ENCODE measurements at regions not wholly inside any gene's neighbourhood (a gene's known extent, or its start where the extent isn't known, plus 50 kb on each side); places are given as distances from the start of the nearest gene placed in this dataset.
"Not testable (repeated sequence)": the region's sequence is repeated elsewhere in the genome, so short reads cannot be mapped to it uniquely, and the experiment has no call there.

DNA sequence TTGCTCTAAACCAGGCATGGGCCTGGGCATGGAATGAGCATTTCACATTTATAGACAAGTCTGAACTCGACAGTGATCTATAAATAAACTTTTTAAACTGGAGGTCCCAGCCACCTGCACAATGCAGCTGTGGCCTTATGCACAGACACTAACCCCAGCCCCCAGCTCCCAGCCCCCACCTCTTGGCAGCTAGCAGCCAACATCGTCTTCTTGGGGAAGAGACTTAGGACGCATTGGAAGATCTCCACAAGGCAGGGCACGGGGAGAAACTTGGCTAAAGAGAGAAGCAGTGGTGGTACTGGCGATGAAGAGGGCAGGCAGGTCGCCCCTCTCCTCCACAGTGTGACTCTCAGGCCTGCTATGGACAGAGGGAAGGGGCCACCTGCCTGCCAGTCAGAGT lies 213.2 kb downstream of the ANAPC1 start:
- peak overlapping the region; percentile 93 for H3K27ac ChIP-seq (ENCODE audit: low read depth, low read length)
- H3K9me3 ChIP-seq (ENCODE audit: control insufficient read depth, insufficient read depth, low read length): peaks cover 22% of the 10 kb centered on the region; the same call in 1 of the 2 replicates
- H3F3A ChIP-seq (ENCODE audit: control insufficient read depth, insufficient read depth): peaks cover 20% of the 10 kb centered on the region
- no peaks in the 10 kb centered on the region for H3K79me2 ChIP-seq (ENCODE audit: control insufficient read depth, low read length)
- H4K20me1 ChIP-seq (ENCODE audit: control insufficient read depth, insufficient read depth, low read depth, low read length): no peaks in the 10 kb centered on the region
- peak overlapping the region; percentile 51 for H3K4me3 ChIP-seq (ENCODE audit: low read length)
- TF ChIP-seq EZH2phosphoT487 (IDR thresholded peaks at IDR 0.05; ENCODE audit: borderline replicate concordance, low read length): no peak
- TF ChIP-seq, protein P1, sequence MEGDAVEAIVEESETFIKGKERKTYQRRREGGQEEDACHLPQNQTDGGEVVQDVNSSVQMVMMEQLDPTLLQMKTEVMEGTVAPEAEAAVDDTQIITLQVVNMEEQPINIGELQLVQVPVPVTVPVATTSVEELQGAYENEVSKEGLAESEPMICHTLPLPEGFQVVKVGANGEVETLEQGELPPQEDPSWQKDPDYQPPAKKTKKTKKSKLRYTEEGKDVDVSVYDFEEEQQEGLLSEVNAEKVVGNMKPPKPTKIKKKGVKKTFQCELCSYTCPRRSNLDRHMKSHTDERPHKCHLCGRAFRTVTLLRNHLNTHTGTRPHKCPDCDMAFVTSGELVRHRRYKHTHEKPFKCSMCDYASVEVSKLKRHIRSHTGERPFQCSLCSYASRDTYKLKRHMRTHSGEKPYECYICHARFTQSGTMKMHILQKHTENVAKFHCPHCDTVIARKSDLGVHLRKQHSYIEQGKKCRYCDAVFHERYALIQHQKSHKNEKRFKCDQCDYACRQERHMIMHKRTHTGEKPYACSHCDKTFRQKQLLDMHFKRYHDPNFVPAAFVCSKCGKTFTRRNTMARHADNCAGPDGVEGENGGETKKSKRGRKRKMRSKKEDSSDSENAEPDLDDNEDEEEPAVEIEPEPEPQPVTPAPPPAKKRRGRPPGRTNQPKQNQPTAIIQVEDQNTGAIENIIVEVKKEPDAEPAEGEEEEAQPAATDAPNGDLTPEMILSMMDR (IDR thresholded peaks at IDR 0.05; ENCODE audit: low read depth, low read length, poor library complexity, severe bottlenecking): no peak
- H3K9me2 ChIP-seq (replicated peaks; ENCODE audit: control insufficient read depth, low read length): no peaks in the 10 kb centered on the region
- H3K27me3 ChIP-seq (ENCODE audit: control insufficient read depth, low read length): no peaks in the 10 kb centered on the region
- no peaks in the 10 kb centered on the region for H3K36me3 ChIP-seq (ENCODE audit: control insufficient read depth, low read length)
- H3K4me1 ChIP-seq (ENCODE audit: control insufficient read depth, low read length): peaks cover 76% of the 10 kb centered on the region
- H3K4me2 ChIP-seq (ENCODE audit: low read length): peak overlapping the region; percentile 72

DNA sequence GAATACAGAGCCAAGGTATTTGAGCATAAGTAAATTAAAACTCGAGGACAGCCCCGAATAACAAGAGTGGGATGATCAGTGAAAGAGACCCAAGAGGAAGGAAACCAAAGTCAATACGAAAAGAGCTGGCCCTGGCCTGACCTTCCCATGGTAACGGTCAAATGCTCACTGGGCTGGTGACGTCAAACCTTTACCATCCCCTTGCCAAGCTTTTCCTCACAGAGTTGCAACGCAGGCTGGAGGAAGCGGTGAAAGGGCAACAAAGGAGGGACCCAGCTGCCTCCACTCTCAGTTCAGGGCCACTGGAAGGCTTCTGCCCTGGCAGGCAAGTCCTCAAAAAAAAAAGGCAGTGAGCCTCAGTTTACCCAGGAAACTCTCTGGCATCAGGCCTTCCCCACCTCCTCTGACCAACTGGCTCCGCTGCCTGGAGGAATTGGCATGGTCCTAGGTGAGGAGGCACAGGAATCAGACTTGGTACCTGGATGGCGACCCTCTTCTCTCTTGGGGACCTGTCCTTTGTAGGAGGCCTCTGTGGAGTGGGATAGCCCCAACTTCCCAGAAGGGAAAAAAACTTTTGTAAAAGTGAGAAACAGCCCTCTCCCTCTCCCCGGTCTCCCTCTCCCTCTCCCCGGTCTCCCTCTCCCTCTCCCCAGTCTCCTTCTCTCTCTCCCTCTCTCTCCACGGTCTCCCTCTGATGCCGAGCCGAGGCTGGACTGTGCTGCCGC lies 212.4 kb downstream of the ANAPC1 start:
- H3K4me3 ChIP-seq (ENCODE audit: low read length): peak overlapping the region; percentile 51
- H4K20me1 ChIP-seq (ENCODE audit: control insufficient read depth, insufficient read depth, low read depth, low read length): no peaks in the 10 kb centered on the region
- no peaks in the 10 kb centered on the region for H3K79me2 ChIP-seq (ENCODE audit: control insufficient read depth, low read length)
- H3K27me3 ChIP-seq (ENCODE audit: control insufficient read depth, low read length): no peaks in the 10 kb centered on the region
- peaks cover 79% of the 10 kb centered on the region for H3K4me1 ChIP-seq (ENCODE audit: control insufficient read depth, low read length)
- peak overlapping the region; percentile 93 for H3K27ac ChIP-seq (ENCODE audit: low read depth, low read length)
- H3K9me2 ChIP-seq (replicated peaks; ENCODE audit: control insufficient read depth, low read length): no peaks in the 10 kb centered on the region
- peak overlapping the region; percentile 72 for H3K4me2 ChIP-seq (ENCODE audit: low read length)
- H3K36me3 ChIP-seq (ENCODE audit: control insufficient read depth, low read length): no peaks in the 10 kb centered on the region
- TF ChIP-seq, protein P1 (IDR thresholded peaks at IDR 0.05; ENCODE audit: low read depth, low read length, poor library complexity, severe bottlenecking): no peak
- TF ChIP-seq EZH2phosphoT487 (IDR thresholded peaks at IDR 0.05; ENCODE audit: borderline replicate concordance, low read length): no peak
- H3K9me3 ChIP-seq (ENCODE audit: control insufficient read depth, insufficient read depth, low read length): peaks cover 19% of the 10 kb centered on the region; the same call in 1 of the 2 replicates
- H3F3A ChIP-seq (ENCODE audit: control insufficient read depth, insufficient read depth): peaks cover 27% of the 10 kb centered on the region

DNA sequence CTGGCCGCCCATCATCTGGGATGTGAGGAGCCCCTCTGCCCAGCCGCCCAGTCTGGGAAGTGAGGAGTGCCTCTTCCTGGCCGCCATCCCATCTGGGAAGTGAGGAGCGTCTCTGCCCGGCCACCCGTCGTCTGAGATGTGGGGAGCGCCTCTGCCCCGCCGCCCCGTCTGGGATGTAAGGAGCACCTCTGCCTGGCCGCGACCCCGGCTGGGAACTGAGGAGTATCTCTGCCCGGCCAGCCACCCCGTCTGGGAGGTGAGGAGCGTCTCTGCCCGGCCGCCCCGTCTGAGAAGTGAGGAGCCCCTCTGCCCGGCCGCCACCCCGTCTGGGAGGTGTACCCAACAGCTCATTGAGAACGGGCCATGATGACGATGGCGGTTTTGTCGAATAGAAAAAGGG lies 211.4 kb downstream of the ANAPC1 start:
- not testable (repeated sequence) for H3K27ac ChIP-seq (ENCODE audit: low read depth, low read length); H3K36me3 ChIP-seq (ENCODE audit: control insufficient read depth, low read length); H4K20me1 ChIP-seq (ENCODE audit: control insufficient read depth, insufficient read depth, low read depth, low read length); H3K79me2 ChIP-seq (ENCODE audit: control insufficient read depth, low read length); H3K4me3 ChIP-seq (ENCODE audit: low read length); H3K27me3 ChIP-seq (ENCODE audit: control insufficient read depth, low read length); H3K9me2 ChIP-seq (replicated peaks; ENCODE audit: control insufficient read depth, low read length); H3K4me2 ChIP-seq (ENCODE audit: low read length)
- Histone ChIP-seq H3K4me1 (ENCODE audit: control insufficient read depth, low read length) (peaks cover 87% of the 10 kb centered on the region), H3K9me3 (ENCODE audit: control insufficient read depth, insufficient read depth, low read length) (peaks cover 10% of the 10 kb centered on the region; the same call in 1 of the 2 replicates), H3F3A (ENCODE audit: control insufficient read depth, insufficient read depth) (peaks cover 27% of the 10 kb centered on the region)

DNA sequence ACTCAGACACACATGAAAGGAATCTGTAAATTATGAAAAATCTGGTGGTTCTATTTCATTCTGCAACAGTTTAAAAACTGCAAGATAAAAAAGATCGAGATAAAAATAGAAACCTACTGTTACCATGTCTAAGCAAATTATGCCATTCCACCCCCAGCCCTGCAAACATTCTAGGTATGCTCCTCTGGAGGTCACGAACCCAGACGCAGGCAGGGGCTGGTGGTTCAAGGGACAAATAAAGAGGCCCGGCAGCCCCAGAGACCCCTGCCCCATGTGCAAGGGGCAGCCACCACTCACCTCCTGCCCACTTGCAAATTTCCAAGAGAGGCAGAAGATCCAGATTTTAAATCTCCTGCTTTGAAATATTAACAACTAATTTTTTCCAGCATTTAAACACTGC lies 210.5 kb downstream of the ANAPC1 start:
- TF ChIP-seq, protein P1 (IDR thresholded peaks at IDR 0.05; ENCODE audit: low read depth, low read length, poor library complexity, severe bottlenecking): no peak
- TF ChIP-seq EZH2phosphoT487 (IDR thresholded peaks at IDR 0.05; ENCODE audit: borderline replicate concordance, low read length): no peak
- Histone ChIP-seq H3K4me2 (ENCODE audit: low read length) (peak overlapping the region; percentile 48; the same call in 1 of the 2 replicates), H3K9me3 (ENCODE audit: control insufficient read depth, insufficient read depth, low read length) (peaks cover 1% of the 10 kb centered on the region; the same call in 1 of the 2 replicates), H3K36me3 (ENCODE audit: control insufficient read depth, low read length) (no peaks in the 10 kb centered on the region), H3K4me3 (ENCODE audit: low read length) (0 out of 2 replicates have a peak overlapping the region, but pooled peaks have one; percentile 32), H4K20me1 (ENCODE audit: control insufficient read depth, insufficient read depth, low read depth, low read length) (no peaks in the 10 kb centered on the region), H3F3A (ENCODE audit: control insufficient read depth, insufficient read depth) (peaks cover 27% of the 10 kb centered on the region), H3K9me2 (replicated peaks; ENCODE audit: control insufficient read depth, low read length) (no peaks in the 10 kb centered on the region), H3K27ac (ENCODE audit: low read depth, low read length) (peak overlapping the region; percentile 45), H3K27me3 (ENCODE audit: control insufficient read depth, low read length) (no peaks in the 10 kb centered on the region), H3K4me1 (ENCODE audit: control insufficient read depth, low read length) (peaks cover 87% of the 10 kb centered on the region), H3K79me2 (ENCODE audit: control insufficient read depth, low read length) (no peaks in the 10 kb centered on the region)

All from DOHH2 (cell line).